ENCODE measurements at regions not wholly inside any gene's neighbourhood (a gene's known extent, or its start where the extent isn't known, plus 50 kb on each side); places are given as distances from the start of the nearest gene placed in this dataset.

DNA sequence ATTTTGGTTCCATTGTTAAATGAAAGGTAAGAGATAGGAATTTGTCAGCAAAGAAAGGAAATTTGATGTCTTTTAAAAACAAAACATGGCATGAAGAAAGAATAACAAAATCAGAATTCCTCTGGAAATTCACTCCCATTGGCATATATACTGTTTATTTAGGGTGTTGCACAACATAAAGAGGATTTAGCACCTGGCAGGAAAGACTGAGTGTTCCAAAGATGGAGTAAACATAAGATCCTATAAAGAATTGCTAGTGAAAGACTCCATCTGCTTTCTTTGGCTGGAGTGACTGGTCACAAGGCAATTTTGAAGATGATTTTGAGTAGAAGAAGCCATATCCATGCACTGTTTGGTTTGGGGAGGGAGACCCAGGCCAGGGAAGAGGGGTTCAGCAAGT lies 62.4 kb downstream of the CD24 start:
- TF ChIP-seq, protein P1, sequence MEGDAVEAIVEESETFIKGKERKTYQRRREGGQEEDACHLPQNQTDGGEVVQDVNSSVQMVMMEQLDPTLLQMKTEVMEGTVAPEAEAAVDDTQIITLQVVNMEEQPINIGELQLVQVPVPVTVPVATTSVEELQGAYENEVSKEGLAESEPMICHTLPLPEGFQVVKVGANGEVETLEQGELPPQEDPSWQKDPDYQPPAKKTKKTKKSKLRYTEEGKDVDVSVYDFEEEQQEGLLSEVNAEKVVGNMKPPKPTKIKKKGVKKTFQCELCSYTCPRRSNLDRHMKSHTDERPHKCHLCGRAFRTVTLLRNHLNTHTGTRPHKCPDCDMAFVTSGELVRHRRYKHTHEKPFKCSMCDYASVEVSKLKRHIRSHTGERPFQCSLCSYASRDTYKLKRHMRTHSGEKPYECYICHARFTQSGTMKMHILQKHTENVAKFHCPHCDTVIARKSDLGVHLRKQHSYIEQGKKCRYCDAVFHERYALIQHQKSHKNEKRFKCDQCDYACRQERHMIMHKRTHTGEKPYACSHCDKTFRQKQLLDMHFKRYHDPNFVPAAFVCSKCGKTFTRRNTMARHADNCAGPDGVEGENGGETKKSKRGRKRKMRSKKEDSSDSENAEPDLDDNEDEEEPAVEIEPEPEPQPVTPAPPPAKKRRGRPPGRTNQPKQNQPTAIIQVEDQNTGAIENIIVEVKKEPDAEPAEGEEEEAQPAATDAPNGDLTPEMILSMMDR (IDR thresholded peaks at IDR 0.05): no peak
- TF ChIP-seq POLR2AphosphoS5 (IDR thresholded peaks at IDR 0.05; ENCODE audit: low read depth, low read length): no peak
- TF ChIP-seq ELF1 (IDR thresholded peaks at IDR 0.05): no peak
- TF ChIP-seq, protein P2, sequence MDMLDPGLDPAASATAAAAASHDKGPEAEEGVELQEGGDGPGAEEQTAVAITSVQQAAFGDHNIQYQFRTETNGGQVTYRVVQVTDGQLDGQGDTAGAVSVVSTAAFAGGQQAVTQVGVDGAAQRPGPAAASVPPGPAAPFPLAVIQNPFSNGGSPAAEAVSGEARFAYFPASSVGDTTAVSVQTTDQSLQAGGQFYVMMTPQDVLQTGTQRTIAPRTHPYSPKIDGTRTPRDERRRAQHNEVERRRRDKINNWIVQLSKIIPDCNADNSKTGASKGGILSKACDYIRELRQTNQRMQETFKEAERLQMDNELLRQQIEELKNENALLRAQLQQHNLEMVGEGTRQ (IDR thresholded peaks at IDR 0.05; ENCODE audit: borderline replicate concordance, low read depth, low read length): no peak
- no peak for TF ChIP-seq EP300 (IDR thresholded peaks at IDR 0.05; ENCODE audit: borderline replicate concordance in 1 of 2, low read depth in 1 of 2, low read length in 1 of 2)
- TF ChIP-seq NRF1 (IDR thresholded peaks at IDR 0.05; ENCODE audit: low read depth, low read length): no peak
- TF ChIP-seq, protein P3, sequence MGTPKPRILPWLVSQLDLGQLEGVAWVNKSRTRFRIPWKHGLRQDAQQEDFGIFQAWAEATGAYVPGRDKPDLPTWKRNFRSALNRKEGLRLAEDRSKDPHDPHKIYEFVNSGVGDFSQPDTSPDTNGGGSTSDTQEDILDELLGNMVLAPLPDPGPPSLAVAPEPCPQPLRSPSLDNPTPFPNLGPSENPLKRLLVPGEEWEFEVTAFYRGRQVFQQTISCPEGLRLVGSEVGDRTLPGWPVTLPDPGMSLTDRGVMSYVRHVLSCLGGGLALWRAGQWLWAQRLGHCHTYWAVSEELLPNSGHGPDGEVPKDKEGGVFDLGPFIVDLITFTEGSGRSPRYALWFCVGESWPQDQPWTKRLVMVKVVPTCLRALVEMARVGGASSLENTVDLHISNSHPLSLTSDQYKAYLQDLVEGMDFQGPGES (IDR thresholded peaks at IDR 0.05; ENCODE audit: low read depth, low read length): no peak
- no peak for TF ChIP-seq MXI1 (IDR thresholded peaks at IDR 0.05; ENCODE audit: low read depth, low read length)
- TF ChIP-seq GATA2 (CRISPR knock-in tag; IDR thresholded peaks at IDR 0.05): no peak
- TF ChIP-seq TCF12 (IDR thresholded peaks at IDR 0.05): no peak
- TF ChIP-seq CHD2 (IDR thresholded peaks at IDR 0.05; ENCODE audit: low read length, partially characterized antibody): no peak
- TF ChIP-seq MEF2A (IDR thresholded peaks at IDR 0.05; ENCODE audit: borderline replicate concordance, low read depth): no peak
